ACC112 (cell line): ENCODE measurements at regions not wholly inside any gene's neighbourhood (a gene's known extent, or its start where the extent isn't known, plus 50 kb on each side); places are given as distances from the start of the nearest gene placed in this dataset.

Experiments
- H2AFZ ChIP-seq: fragments of 200-600 bp; sonication (generic); one replicate; pipeline ENCODE4 v1.6.0; 2017; ENCODE audit warnings: antibody characterized with exemption, low read length; ENCODE audit not compliant: unreplicated experiment
- H3K27ac ChIP-seq: fragments of 200-600 bp; sonication (generic); 2 replicates; pipeline ENCODE4 v1.5.1; 2014; ENCODE audit warnings: low read depth, mild to moderate bottlenecking, antibody characterized with exemption, low read length, moderate library complexity
- H3K27me3 ChIP-seq: fragments of 200-600 bp; sonication (generic); 2 replicates; pipeline ENCODE4 v1.6.1; 2014; ENCODE audit warnings: mild to moderate bottlenecking, antibody characterized with exemption, low read length, moderate library complexity, mixed read lengths; ENCODE audit not compliant: insufficient read depth
- H3K36me3 ChIP-seq: fragments of 200-600 bp; sonication (generic); 2 replicates; pipeline ENCODE4 v1.6.1; 2016; ENCODE audit warnings: mild to moderate bottlenecking, antibody characterized with exemption, low read length, moderate library complexity, mixed read lengths; ENCODE audit not compliant: insufficient read depth
- H3K4me1 ChIP-seq: fragments of 200-600 bp; sonication (generic); one replicate; pipeline ENCODE4 v1.6.1; 2016; ENCODE audit warnings: low read length, mixed read lengths; ENCODE audit not compliant: insufficient read depth, unreplicated experiment, control insufficient read depth
- H3K4me3 ChIP-seq: fragments of 200-600 bp; sonication (generic); 2 replicates; pipeline ENCODE4 v1.5.1; 2014; ENCODE audit warnings: mild to moderate bottlenecking, low read depth, low read length
- H3K79me2 ChIP-seq: fragments of 200-600 bp; sonication (generic); one replicate; pipeline ENCODE4 v1.6.0; 2016; ENCODE audit warnings: low read length; ENCODE audit not compliant: control insufficient read depth, unreplicated experiment, insufficient read depth

- Histone ChIP-seq H3K4me3 (no peak overlapping the region), H3K79me2 (no peaks in the 10 kb centered on the region), H3K36me3 (no peaks in the 10 kb centered on the region), H3K4me1 (no peaks in the 10 kb centered on the region), H3K27me3 (peaks cover 11% of the 10 kb centered on the region; the same call in 1 of the 2 replicates), H3K27ac (no peak overlapping the region), H2AFZ (no peak overlapping the region)
These were observed 76.8 kb upstream of the GATA2 start for GRCh38 chr3:128569756-128570155.

DNA sequence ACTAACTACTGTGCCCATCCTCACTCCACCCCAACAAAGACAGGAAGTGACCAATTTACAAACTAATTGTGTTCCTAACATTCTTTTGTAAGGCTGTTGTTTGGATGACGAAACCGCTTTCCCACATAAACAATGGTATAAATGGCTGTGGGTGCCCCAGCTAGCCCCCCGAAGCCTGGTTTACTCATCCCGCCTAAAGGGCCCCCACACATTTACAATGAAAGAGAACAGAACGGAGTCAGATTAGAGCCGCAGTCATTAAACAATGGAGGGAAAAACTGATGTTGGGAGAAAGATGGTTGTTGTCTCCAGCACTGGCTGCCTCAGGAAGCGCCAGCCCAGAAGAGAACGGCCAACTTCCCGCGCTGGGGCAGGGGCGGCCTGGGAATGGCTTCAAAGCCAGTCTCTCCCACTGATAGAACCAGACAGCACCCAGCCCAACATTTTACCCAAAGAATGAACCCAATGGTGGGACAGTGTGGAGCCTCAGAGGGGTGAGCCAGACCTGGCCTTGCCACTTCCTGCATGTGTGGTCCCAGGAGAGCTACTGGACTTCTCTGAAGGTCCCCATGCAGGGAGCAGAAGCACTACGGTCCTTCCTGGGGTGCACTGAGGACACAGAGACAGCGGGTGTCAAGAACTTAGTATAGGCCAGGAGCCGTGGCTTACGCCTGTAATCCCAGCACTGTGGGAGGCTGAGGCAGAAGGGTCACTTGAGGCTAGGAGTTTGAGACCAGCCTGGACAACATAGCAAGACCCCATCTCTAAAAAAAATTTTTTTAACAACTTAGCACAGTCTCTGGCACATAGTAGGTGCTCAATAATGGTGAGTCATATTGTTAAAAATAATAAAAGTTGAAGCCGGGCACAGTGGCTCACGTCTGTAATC, 75.8 kb upstream of the GATA2 start:
- Histone ChIP-seq H3K4me3 (no peak overlapping the region), H2AFZ (no peak overlapping the region), H3K27me3 (peaks cover 11% of the 10 kb centered on the region; the same call in 1 of the 2 replicates), H3K36me3 (no peaks in the 10 kb centered on the region), H3K27ac (no peak overlapping the region), H3K79me2 (no peaks in the 10 kb centered on the region), H3K4me1 (no peaks in the 10 kb centered on the region)

GRCh38 chr3:128567705-128568356, 74.8 kb upstream of the GATA2 start:
- Histone ChIP-seq H3K4me3 (no peak overlapping the region), H3K27me3 (peaks cover 10% of the 10 kb centered on the region), H2AFZ (no peak overlapping the region), H3K36me3 (no peaks in the 10 kb centered on the region), H3K4me1 (no peaks in the 10 kb centered on the region), H3K79me2 (no peaks in the 10 kb centered on the region), H3K27ac (no peak overlapping the region)

DNA sequence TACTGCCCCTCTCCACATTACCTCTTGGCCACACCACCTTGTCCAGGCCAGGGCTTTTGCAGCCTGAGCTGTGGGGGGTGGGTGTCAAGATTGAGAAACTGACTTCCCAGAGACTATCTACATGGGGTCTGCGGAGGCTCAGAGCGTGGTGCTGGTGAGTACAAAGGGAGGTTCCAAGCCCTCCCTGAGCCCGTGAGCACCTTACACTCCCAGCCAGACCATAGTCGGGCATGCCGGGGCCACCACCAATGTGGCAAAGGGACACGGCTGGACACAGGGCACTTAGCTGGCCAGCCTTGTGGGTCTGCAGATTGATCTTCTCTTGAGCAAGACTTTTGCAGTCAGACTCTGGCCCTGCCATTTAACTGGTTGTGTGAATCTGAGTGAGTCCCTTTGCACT, 74.1 kb upstream of the GATA2 start:
- H3K27me3 ChIP-seq, result peaks cover 12% of the 10 kb centered on the region
- no peaks in the 10 kb centered on the region for H3K4me1 ChIP-seq
- no peak overlapping the region for H3K4me3 ChIP-seq
- no peak overlapping the region for H2AFZ ChIP-seq
- H3K27ac ChIP-seq, result no peak overlapping the region
- H3K36me3 ChIP-seq, result no peaks in the 10 kb centered on the region
- no peaks in the 10 kb centered on the region for H3K79me2 ChIP-seq

- H3K79me2 ChIP-seq, result no peaks in the 10 kb centered on the region
- no peak overlapping the region for H2AFZ ChIP-seq
- no peak overlapping the region for H3K27ac ChIP-seq
- no peaks in the 10 kb centered on the region for H3K36me3 ChIP-seq
- H3K27me3 ChIP-seq, result peaks cover 23% of the 10 kb centered on the region
- H3K4me1 ChIP-seq, result no peaks in the 10 kb centered on the region
- no peak overlapping the region for H3K4me3 ChIP-seq
These were observed 70.4 kb upstream of the GATA2 start for GRCh38 chr3:128563439-128563838.

DNA sequence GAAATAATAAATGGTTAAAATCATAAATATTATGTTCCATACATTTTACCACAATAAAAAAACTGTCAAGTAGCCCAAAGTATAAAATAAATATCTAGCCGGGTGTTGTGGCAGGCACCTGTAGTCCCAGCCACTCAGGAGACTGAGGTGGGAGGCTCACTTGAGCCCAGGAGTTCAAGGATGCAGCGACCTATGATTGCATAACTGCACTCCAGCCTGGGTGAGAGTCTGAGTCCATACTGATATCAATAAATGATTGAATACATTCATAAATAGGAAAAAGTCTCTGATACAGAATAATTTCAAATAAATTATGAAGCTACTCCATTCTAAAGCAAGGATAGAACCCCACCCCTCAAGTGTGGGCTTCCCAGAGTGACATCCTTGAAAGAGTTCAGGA, 68.5 kb upstream of the GATA2 start:
- Histone ChIP-seq H3K27me3 (peaks cover 28% of the 10 kb centered on the region), H3K27ac (no peak overlapping the region), H3K36me3 (no peaks in the 10 kb centered on the region), H3K4me1 (no peaks in the 10 kb centered on the region), H2AFZ (no peak overlapping the region), H3K4me3 (no peak overlapping the region), H3K79me2 (no peaks in the 10 kb centered on the region)

- Histone ChIP-seq H3K27me3 (peaks cover 35% of the 10 kb centered on the region), H3K36me3 (no peaks in the 10 kb centered on the region), H3K27ac (no peak overlapping the region), H3K4me1 (no peaks in the 10 kb centered on the region), H3K4me3 (no peak overlapping the region), H3K79me2 (no peaks in the 10 kb centered on the region), H2AFZ (no peak overlapping the region)
These were observed 67.8 kb upstream of the GATA2 start for GRCh38 chr3:128560768-128561167.

DNA sequence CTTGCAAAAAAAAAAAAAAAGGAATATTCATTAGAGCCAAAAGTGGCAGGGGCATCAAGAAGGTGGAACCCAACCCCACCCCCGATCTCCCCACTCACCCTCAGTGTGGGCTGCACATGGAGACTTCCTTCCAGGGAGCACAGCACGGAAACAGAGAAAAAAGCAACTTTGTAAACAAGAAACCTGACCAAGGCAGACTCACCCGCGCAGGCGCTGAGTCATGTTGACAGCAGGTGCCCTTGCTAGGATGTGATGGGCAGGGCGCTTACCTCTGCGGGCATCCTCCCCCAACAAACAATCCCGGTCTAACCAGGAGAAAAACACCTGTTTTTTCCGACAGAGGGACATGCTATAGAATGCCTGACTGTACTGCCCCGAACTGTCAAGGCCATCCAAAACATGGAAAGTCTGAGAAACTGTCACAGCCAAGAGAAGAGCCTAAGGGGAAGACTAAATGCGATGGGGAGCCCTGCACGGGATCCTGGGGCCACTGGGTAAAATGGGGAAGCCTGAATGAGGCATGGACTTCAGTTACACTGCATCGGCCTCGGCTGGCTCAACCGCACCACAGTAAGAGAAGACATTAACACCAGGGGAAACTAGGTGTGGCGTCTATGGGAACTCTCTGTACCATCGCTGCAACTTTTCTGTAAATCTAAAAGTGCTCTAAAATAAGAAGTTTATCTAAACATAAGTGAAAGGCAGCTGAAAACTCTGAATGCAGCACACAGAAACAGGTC, 66.7 kb upstream of the GATA2 start:
- Histone ChIP-seq H3K79me2 (no peaks in the 10 kb centered on the region), H3K27me3 (peaks cover 41% of the 10 kb centered on the region), H3K27ac (no peak overlapping the region), H2AFZ (no peak overlapping the region), H3K36me3 (no peaks in the 10 kb centered on the region), H3K4me3 (no peak overlapping the region), H3K4me1 (peaks cover 4% of the 10 kb centered on the region)

GRCh38 chr3:128557531-128558280, 64.7 kb upstream of the GATA2 start:
- H3K79me2 ChIP-seq, result no peaks in the 10 kb centered on the region
- peaks cover 42% of the 10 kb centered on the region for H3K27me3 ChIP-seq
- H3K4me1 ChIP-seq, result peaks cover 9% of the 10 kb centered on the region
- no peaks in the 10 kb centered on the region for H3K36me3 ChIP-seq
- no peak overlapping the region for H2AFZ ChIP-seq
- no peak overlapping the region for H3K27ac ChIP-seq
- H3K4me3 ChIP-seq, result no peak overlapping the region

DNA sequence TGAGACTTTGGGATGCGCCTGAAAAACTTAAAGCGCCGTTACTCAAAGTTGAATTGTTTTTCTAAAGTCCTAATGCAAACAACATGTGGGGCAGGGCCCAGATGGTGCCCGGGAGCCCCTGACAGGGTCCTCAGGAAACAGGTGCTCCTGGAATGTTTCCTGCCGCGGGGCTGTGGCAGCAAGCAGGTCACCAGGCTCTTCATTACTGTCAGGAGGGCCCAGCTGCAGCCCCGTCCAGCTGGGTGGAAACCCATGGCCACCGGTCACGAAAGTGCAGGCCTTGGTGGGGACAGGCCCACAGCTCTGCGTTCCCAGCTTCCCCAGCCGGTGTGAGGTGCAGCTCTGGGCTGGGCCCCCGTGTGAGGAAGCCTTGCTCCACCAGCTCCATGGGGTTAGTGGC, 63.9 kb upstream of the GATA2 start:
- Histone ChIP-seq H3K79me2 (no peaks in the 10 kb centered on the region), H2AFZ (no peak overlapping the region), H3K4me3 (no peak overlapping the region), H3K27ac (no peak overlapping the region), H3K4me1 (peaks cover 9% of the 10 kb centered on the region), H3K27me3 (peaks cover 40% of the 10 kb centered on the region), H3K36me3 (no peaks in the 10 kb centered on the region)
